ENCODE measurements at regions not wholly inside any gene's neighbourhood (a gene's known extent, or its start where the extent isn't known, plus 50 kb on each side); places are given as distances from the start of the nearest gene placed in this dataset.

DNA sequence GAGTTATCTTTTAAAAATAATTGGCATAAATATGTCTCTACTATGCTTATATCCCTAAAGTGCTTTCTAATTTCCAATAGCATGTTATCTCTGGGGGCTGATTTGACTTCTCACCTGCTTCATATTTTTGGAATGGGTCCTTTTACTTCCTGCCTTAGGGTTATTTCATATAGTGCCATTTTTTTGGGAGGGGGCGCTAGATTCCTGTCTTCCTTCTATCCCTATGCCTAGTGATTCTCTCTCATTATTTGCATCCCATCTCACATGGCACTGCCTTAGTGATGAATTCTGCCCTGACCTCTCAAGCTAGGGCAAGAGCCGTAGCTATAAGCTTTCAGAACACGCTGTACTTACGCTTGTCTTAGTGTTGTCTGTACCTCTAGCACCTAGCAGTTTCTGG is 150.3 kb upstream of the SLITRK3 start:
- TF ChIP-seq NFIC (IDR thresholded peaks at IDR 0.05): no peak
- TF ChIP-seq, protein P1, sequence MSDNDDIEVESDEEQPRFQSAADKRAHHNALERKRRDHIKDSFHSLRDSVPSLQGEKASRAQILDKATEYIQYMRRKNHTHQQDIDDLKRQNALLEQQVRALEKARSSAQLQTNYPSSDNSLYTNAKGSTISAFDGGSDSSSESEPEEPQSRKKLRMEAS (IDR thresholded peaks at IDR 0.05): no peak
- no peak for TF ChIP-seq FOXM1 (IDR thresholded peaks at IDR 0.05; ENCODE audit: borderline replicate concordance, low read depth)
- TF ChIP-seq EGR1 (IDR thresholded peaks at IDR 0.05): no peak
- no peak for TF ChIP-seq TEAD4 (IDR thresholded peaks at IDR 0.05)

DNA sequence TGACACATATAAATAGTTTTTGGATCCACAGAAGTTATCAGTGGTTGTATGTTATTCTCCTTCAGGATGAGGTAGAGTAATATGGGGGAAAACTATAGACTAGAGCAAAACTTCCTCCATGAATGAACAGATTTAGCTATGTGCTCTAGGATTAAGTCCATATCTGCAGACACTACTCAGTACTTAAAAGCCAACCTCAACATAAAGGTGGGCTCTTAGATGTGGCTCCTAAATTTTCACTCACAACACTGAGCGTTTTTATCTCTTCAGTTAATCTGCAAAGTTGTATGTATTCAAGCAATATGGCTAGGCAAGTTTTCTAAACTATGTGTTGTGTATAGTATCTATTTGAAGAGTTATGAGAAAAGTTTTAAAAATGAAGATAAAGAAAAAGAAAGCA is 147.0 kb upstream of the SLITRK3 start:
- TF ChIP-seq EP300 (IDR thresholded peaks at IDR 0.05; ENCODE audit: borderline replicate concordance) (no peak), ZBTB7A (IDR thresholded peaks at IDR 0.05; ENCODE audit: low read depth) (no peak), NFIC (IDR thresholded peaks at IDR 0.05) (no peak)

DNA sequence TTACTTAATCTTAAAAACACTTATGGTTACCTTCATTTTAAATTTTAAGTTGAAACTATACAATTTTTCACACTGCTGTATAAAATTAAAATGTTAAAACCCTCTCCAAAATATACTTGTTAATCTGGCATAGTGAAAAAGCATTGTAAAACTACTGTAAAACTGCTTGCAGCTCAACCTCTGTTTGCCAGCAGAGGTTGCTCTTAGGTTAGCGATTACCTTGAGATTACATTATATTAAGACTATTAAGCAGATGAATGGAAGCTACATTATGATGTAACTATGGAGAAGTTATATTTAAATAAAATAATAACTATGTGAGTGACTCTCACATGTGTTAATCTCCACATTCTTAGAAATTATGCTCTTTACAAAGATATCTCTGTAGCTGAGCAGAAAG is 143.6 kb upstream of the SLITRK3 start:
- TF ChIP-seq CEBPB (IDR thresholded peaks at IDR 0.05) (no peak), RAD21 (IDR thresholded peaks at IDR 0.05; ENCODE audit: low read depth) (peak; percentile 50)

DNA sequence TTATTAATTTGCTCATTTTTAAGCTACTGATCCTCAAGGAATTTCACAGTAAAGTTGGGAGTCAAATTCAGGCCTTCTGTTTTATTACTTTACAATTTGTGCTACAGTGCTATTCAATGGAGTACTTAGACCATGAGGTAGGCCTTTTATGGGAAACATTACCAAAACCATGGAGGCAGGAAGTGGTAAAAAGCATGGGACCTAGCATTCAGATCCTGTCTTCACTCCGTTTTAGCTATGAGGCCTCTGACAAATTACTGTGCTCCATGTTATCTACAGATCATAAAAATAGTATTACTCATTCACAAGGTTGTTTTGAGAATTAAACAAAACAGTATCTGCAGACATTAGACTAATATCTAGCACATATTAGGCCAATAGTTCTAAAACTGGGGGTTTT is 140.6 kb upstream of the SLITRK3 start:
- no peak for TF ChIP-seq TAF1 (IDR thresholded peaks at IDR 0.05; ENCODE audit: low read depth)
- no peak for TF ChIP-seq CEBPB (IDR thresholded peaks at IDR 0.05)
- no peak for TF ChIP-seq ZBTB7A (IDR thresholded peaks at IDR 0.05; ENCODE audit: low read depth)
- no peak for TF ChIP-seq EP300 (IDR thresholded peaks at IDR 0.05; ENCODE audit: borderline replicate concordance)
- TF ChIP-seq, protein P2, sequence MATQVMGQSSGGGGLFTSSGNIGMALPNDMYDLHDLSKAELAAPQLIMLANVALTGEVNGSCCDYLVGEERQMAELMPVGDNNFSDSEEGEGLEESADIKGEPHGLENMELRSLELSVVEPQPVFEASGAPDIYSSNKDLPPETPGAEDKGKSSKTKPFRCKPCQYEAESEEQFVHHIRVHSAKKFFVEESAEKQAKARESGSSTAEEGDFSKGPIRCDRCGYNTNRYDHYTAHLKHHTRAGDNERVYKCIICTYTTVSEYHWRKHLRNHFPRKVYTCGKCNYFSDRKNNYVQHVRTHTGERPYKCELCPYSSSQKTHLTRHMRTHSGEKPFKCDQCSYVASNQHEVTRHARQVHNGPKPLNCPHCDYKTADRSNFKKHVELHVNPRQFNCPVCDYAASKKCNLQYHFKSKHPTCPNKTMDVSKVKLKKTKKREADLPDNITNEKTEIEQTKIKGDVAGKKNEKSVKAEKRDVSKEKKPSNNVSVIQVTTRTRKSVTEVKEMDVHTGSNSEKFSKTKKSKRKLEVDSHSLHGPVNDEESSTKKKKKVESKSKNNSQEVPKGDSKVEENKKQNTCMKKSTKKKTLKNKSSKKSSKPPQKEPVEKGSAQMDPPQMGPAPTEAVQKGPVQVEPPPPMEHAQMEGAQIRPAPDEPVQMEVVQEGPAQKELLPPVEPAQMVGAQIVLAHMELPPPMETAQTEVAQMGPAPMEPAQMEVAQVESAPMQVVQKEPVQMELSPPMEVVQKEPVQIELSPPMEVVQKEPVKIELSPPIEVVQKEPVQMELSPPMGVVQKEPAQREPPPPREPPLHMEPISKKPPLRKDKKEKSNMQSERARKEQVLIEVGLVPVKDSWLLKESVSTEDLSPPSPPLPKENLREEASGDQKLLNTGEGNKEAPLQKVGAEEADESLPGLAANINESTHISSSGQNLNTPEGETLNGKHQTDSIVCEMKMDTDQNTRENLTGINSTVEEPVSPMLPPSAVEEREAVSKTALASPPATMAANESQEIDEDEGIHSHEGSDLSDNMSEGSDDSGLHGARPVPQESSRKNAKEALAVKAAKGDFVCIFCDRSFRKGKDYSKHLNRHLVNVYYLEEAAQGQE (IDR thresholded peaks at IDR 0.05; ENCODE audit: low read depth): no peak
- no peak for TF ChIP-seq CREB1 (IDR thresholded peaks at IDR 0.05; ENCODE audit: low read depth)
- no peak for TF ChIP-seq RAD21 (IDR thresholded peaks at IDR 0.05; ENCODE audit: low read depth)
- TF ChIP-seq TEAD4 (IDR thresholded peaks at IDR 0.05): no peak
- no peak for TF ChIP-seq FOXM1 (IDR thresholded peaks at IDR 0.05; ENCODE audit: borderline replicate concordance, low read depth)
- no peak for TF ChIP-seq TCF12 (IDR thresholded peaks at IDR 0.05; ENCODE audit: low read depth)
- TF ChIP-seq, protein P1 (IDR thresholded peaks at IDR 0.05): no peak
- TF ChIP-seq, protein P3, sequence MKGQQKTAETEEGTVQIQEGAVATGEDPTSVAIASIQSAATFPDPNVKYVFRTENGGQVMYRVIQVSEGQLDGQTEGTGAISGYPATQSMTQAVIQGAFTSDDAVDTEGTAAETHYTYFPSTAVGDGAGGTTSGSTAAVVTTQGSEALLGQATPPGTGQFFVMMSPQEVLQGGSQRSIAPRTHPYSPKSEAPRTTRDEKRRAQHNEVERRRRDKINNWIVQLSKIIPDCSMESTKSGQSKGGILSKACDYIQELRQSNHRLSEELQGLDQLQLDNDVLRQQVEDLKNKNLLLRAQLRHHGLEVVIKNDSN (IDR thresholded peaks at IDR 0.05): no peak
- TF ChIP-seq EGR1 (IDR thresholded peaks at IDR 0.05): no peak
- TF ChIP-seq YY1 (IDR thresholded peaks at IDR 0.05; ENCODE audit: low read depth): no peak
- TF ChIP-seq NFIC (IDR thresholded peaks at IDR 0.05): no peak

Data from Ishikawa (cell line).